Esophagus (tissue), 2 donors: ENCODE measurements at regions not wholly inside any gene's neighbourhood (a gene's known extent, or its start where the extent isn't known, plus 50 kb on each side); places are given as distances from the start of the nearest gene placed in this dataset.

Experiments used
- H3K27ac ChIP-seq, 2 donors: one replicate each; pipeline ENCODE4 v1.5.1; 2013; ENCODE audit warnings: low read depth in 2 of 2, mild to moderate bottlenecking in 2 of 2, inconsistent platforms in 1 of 2, low read length in 1 of 2, moderate library complexity in 1 of 2
- H3K27me3 ChIP-seq, 2 donors: one replicate each; pipeline ENCODE4 v1.6.1; 2013; ENCODE audit warnings: low read length in 2 of 2, control low read depth in 1 of 2, mild to moderate bottlenecking in 1 of 2; ENCODE audit not compliant: insufficient read depth in 2 of 2, control insufficient read depth in 1 of 2
- H3K36me3 ChIP-seq, 2 donors: one replicate each; pipeline ENCODE4 v1.6.1; 2013; ENCODE audit warnings: low read length in 1 of 2; ENCODE audit not compliant: control insufficient read depth in 2 of 2, insufficient read depth in 2 of 2
- H3K4me1 ChIP-seq, 2 donors: one replicate each; pipeline ENCODE4 v1.6.1; 2013; ENCODE audit warnings: low read length in 1 of 2; ENCODE audit not compliant: control insufficient read depth in 2 of 2, insufficient read depth in 2 of 2
- H3K4me3 ChIP-seq, 2 donors: one replicate each; pipeline ENCODE4 v1.5.1; 2013; ENCODE audit warnings: low read length in 2 of 2, mild to moderate bottlenecking in 2 of 2, low read depth in 1 of 2, moderate library complexity in 1 of 2
- H3K9me3 ChIP-seq, 2 donors: one replicate each; pipeline ENCODE4 v1.6.1; 2013; ENCODE audit warnings: mild to moderate bottlenecking in 2 of 2, low read depth in 1 of 2, low read length in 1 of 2, moderate library complexity in 1 of 2; ENCODE audit not compliant: control insufficient read depth in 2 of 2, insufficient read depth in 1 of 2
- WGBS, 2 donors: extraction: QIAGEN DNeasy Blood & Tissue Kit; methylation state at CpG; one replicate each; pipeline ENCODE4 v1.1.7; 2013; 5-methylcytosine and 5-hydroxymethylcytosine counted together
- donor health status: healthy with polysubstance abuse.
- donor health status: Bipolar disorder and iron deficiency.

DNA sequence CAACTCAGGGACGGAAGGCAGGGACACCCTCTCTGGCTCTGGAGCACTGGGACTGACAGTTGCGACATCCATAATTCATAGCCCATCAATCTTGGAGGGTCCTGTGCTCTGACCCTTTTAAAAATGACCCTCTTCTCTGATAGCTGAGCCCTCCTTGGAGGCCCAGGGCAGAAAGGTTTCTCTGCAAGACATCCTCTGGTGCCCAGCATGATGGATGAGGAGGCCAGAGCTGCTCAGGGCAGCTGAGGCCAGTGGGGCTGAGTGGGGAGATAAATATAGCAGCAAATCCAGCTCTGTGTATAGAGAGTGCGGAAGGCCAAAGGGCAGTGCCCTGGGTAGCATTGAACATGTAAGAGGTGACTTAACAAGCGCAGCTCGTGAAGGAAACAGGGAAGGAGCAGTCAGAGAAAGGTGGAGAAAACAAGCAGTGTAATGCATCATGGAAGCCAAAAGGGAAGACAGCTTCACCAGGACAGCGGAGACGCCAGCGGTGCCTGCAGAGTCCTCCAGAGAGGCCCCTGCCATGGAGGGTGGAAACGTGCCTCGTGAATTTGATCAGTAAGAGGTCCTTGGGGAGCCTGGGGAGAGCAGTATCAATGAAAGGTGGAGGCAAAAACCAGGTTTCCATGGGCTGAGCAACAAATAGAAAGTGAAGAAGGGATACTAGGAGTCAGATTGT is 50.4 kb upstream of the FMOD start:
- H3K9me3 ChIP-seq = no peaks in the 10 kb centered on the region
- no peak overlapping the region for H3K4me3 ChIP-seq
- WGBS, 2 donors = 84 to 87% methylated on average over 10 of the region's 10 CpGs
- no peaks in the 10 kb centered on the region for H3K4me1 ChIP-seq
- H3K36me3 ChIP-seq = no peaks in the 10 kb centered on the region
- no peak overlapping the region for H3K27ac ChIP-seq
- no peaks in the 10 kb centered on the region for H3K27me3 ChIP-seq

DNA sequence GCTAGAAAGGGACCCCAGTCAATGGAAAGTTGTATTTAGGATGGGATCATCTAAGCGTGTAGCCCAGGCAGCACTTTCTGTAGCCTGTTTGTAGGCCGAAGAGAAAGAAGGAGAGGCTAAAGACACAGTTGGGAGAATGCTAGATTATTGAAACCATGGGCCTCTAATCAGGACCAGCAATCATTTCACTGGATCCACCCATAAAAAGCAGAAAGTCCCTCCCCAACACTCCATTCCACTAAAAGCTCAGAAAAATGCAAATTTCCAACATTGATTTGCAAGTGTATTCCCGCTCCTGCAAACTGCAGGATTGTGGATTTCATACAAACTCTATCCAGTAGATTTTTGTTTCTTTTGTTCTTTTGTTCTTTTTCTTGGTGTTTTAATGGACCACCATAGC is 51.2 kb upstream of the FMOD start:
- Histone ChIP-seq H3K9me3 (no peaks in the 10 kb centered on the region), H3K27me3 (no peaks in the 10 kb centered on the region), H3K36me3 (no peaks in the 10 kb centered on the region), H3K27ac (peak overlapping the region; percentile 9 to 50), H3K4me1 (peaks cover 0 to 3% of the 10 kb centered on the region in 2 donors), H3K4me3 (no peak overlapping the region)
- WGBS, 2 donors = 66 to 89% methylated on average over 3 of the region's 3 CpGs

DNA sequence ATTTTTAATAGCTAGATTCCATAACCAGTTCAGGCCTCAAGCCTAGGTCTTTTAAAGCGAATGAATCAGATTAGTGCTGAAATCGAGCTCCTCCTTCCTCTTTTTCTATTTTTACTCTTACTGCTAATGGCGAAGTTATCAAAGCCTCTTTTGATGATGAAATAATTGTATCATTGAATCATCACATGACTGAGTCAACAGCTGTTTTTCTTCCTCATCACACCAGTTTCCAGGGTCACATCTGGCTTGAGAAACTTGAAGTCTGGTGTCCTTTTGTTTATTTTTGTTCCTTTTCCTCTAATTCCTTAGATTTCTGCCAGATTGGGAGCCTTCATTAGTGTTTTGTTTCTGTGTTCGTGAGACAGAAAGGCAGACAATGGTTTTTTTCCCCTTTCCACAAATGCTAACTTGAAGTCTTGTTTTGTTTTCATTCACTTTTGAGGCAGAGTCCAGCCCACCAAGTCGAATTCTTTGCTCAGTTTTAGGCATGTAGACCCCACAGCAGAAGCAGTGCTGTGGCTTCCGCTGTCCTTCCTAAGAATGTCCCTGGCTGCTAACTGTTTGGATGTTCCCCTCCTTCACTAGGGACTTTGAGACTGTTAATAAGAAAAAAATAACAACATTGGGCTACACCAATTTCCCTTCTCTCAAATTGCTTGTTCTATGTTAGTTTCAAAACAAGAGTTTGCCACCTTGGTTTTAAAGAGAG is 51.9 kb upstream of the FMOD start:
- WGBS, 2 donors = 38 to 49% methylated on average over 6 of the region's 6 CpGs
- H3K4me1 ChIP-seq = peaks cover 0 to 3% of the 10 kb centered on the region in 2 donors
- no peaks in the 10 kb centered on the region for H3K9me3 ChIP-seq
- peak overlapping the region; percentile 20 to 61 for H3K27ac ChIP-seq
- H3K4me3 ChIP-seq = no peak overlapping the region
- no peaks in the 10 kb centered on the region for H3K36me3 ChIP-seq
- H3K27me3 ChIP-seq = no peaks in the 10 kb centered on the region

DNA sequence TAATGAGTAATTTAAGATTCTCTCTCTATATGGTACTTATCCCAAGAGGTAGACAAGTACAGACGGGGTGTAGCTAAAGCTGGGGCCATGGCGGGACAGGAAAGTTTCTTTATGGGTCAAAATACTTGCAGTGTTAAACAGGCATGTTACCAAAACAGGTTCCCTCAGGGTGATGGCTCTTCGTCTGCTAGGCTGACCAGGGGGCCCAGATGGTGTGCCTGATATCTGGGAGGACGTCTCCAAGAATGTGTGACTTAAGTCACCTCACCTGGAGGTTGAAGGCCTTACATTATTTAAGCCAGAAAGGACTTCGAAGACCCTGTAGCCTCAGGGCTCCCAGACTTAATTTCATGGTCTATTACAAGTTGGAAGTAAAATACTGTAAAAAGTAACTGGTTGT is 52.7 kb upstream of the FMOD start:
- H3K4me1 ChIP-seq = peaks cover 3% of the 10 kb centered on the region in 2 donors
- no peaks in the 10 kb centered on the region for H3K36me3 ChIP-seq
- no peak overlapping the region for H3K4me3 ChIP-seq
- no peaks in the 10 kb centered on the region for H3K9me3 ChIP-seq
- WGBS, 2 donors = 59 to 83% methylated on average over 5 of the region's 5 CpGs
- H3K27me3 ChIP-seq = no peaks in the 10 kb centered on the region
- peak overlapping the region; percentile 40 to 53 for H3K27ac ChIP-seq

DNA sequence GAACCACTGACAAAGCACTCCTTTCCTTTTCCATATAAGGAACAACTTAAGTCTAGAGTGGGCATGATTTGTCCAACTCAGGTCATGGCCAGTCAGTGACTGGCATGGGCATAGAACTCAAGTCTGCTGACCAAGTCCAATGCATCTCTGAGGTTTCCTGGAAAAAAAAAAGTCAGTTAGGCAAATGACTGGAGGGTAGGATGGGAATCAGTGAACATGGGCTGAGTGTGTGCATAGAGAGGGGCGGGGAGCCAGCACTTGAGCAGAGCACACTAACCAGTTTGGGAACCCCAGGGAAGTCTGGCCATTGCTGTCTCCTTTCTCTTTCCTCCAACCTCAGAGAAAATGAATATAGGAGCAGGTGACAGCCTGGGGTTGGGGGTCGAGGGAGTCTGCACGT is 53.6 kb upstream of the FMOD start:
- Histone ChIP-seq H3K4me1 (peaks cover 3 to 6% of the 10 kb centered on the region in 2 donors), H3K9me3 (no peaks in the 10 kb centered on the region), H3K4me3 (no peak overlapping the region), H3K36me3 (no peaks in the 10 kb centered on the region), H3K27ac (no peak overlapping the region), H3K27me3 (no peaks in the 10 kb centered on the region)
- WGBS, 2 donors = 80 to 86% methylated on average over 3 of the region's 3 CpGs

DNA sequence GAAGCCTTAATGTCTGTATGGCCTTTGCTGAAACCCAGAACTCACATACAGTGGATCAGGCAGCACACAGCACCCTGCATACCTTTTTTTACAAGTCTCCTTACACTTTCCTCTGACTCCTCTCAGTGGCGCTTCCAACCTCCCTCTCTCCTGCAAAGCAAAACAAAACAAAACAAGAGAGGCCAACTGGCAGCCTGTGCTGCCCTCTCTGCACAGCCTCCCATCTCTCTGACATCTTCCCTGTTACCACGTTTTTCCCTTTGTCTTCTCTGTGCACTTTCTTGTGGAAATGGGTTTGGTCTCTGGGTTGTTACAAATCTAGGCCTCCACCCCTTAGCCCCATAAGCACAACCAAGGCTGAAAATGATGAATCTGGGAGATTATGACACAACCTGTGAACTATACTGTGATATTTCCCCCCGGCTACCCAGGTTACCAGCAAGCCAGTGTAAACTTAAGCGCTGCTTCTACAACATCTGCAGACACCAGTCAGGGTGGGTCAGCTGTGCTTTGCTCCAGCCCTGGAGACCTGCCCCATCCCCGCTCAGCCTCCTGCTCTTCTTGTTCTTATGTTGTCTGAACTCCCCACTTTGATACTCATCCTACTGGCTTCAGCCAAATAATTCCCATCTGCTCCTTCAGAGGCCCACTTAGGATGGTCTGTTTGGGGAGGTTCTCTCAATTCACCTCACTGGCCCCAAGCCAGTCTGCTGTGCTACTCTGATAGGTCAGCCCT is 54.9 kb upstream of the FMOD start:
- H3K9me3 ChIP-seq = no peaks in the 10 kb centered on the region
- no peaks in the 10 kb centered on the region for H3K36me3 ChIP-seq
- WGBS, 2 donors = 81 to 83% methylated on average over 5 of the region's 5 CpGs
- peak overlapping the region; percentile 40 to 57 for H3K27ac ChIP-seq
- H3K4me3 ChIP-seq = no peak overlapping the region
- H3K4me1 ChIP-seq = peaks cover 3 to 6% of the 10 kb centered on the region in 2 donors
- no peaks in the 10 kb centered on the region for H3K27me3 ChIP-seq

DNA sequence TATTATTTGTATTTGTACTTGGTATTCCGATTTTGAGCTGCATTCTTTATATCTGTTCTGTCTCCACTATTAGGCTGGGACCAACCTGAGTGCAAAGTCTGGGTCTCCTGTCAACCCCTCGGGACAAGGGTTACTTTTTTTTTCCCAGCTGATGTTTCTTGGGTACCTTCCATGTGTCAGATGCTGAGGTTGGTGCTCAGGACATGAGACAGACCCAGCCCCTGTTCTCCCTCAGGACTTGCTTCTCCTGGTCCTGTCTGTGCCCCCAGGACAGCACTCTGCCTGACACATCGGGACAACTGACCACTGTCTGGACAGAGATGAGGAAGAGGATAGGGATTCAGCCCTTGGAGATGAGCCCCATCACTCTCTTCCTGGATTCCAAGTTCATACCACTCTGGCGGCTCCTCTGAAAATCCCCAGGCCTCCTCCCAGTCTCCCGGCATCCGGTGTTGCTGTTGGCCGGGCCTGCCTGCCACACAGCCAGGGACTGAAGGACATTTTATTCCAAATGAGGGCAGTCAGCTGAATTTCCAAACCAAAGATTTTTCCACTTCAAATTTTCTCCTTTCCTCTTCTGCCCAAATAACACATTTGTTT is 55.6 kb upstream of the FMOD start:
- no peaks in the 10 kb centered on the region for H3K27me3 ChIP-seq
- H3K4me1 ChIP-seq = peaks cover 3 to 6% of the 10 kb centered on the region in 2 donors
- no peaks in the 10 kb centered on the region for H3K36me3 ChIP-seq
- 65 to 69% methylated on average over 7 of the region's 7 CpGs for WGBS, 2 donors
- peak overlapping the region; percentile 40 to 57 for H3K27ac ChIP-seq
- H3K9me3 ChIP-seq = no peaks in the 10 kb centered on the region
- H3K4me3 ChIP-seq = no peak overlapping the region

DNA sequence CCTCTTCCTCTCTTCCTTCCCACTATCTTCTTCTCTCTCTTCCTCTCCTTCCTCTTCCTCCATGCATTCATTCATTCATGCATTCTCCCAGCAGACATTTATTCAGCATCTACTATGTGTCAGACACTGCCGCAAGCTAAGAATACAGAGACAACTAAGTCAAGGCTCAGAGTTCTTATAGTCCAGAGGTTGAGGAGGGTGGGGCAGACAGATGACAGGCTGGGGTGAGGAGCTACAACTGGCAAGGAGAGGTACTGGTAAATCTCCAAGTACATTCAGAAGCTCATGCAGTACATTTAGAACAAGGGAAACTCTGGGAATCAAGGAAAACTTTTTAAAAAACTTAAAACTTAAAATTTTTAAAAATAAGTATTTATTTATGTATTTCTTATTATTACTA is 56.4 kb upstream of the FMOD start:
- H3K27me3 ChIP-seq = no peaks in the 10 kb centered on the region
- peaks cover 3 to 6% of the 10 kb centered on the region in 2 donors for H3K4me1 ChIP-seq
- H3K4me3 ChIP-seq = no peak overlapping the region
- H3K9me3 ChIP-seq = no peaks in the 10 kb centered on the region
- 83 to 84% methylated on average over 1 of the region's 1 CpG for WGBS, 2 donors
- H3K27ac ChIP-seq = peak overlapping the region in 1 of 2 donors; percentile 24
- no peaks in the 10 kb centered on the region for H3K36me3 ChIP-seq
